H9 (cell line): ENCODE measurements at regions not wholly inside any gene's neighbourhood (a gene's known extent, or its start where the extent isn't known, plus 50 kb on each side); places are given as distances from the start of the nearest gene placed in this dataset.

Experiments used
- DNase-seq: peaks from one replicate; pipeline ENCODE4 v3.0.0-alpha.2; 2017
- H2AFZ ChIP-seq: one replicate; pipeline ENCODE4 v1.6.1; 2013; ENCODE audit warnings: mild to moderate bottlenecking, low read length, control low read depth, moderate library complexity
- H2AK5ac ChIP-seq: 2 replicates; pipeline ENCODE4 v1.6.1; 2013; ENCODE audit warnings: low read length, control low read depth, mixed read lengths; ENCODE audit not compliant: insufficient read length
- H2BK120ac ChIP-seq: one replicate; pipeline ENCODE4 v1.6.1; 2013; ENCODE audit warnings: low read depth, mild to moderate bottlenecking, low read length, control low read depth, inconsistent platforms; ENCODE audit not compliant: poor library complexity, severe bottlenecking
- H2BK12ac ChIP-seq: 2 replicates; pipeline ENCODE4 v1.6.1; 2013; ENCODE audit warnings: low read length, control low read depth, mixed read lengths, low read depth; ENCODE audit not compliant: insufficient read length
- H2BK15ac ChIP-seq: 2 replicates; pipeline ENCODE4 v1.6.1; 2013; ENCODE audit warnings: low read depth, low read length, control low read depth
- H2BK20ac ChIP-seq: one replicate; pipeline ENCODE4 v1.6.1; 2013; ENCODE audit warnings: low read depth, mild to moderate bottlenecking, low read length, control low read depth, inconsistent platforms; ENCODE audit not compliant: poor library complexity, severe bottlenecking
- H2BK5ac ChIP-seq: 2 replicates; pipeline ENCODE4 v1.6.1; 2013; ENCODE audit warnings: low read length, control low read depth, mixed read lengths; ENCODE audit not compliant: insufficient read length
- H3K14ac ChIP-seq: 2 replicates; pipeline ENCODE4 v1.6.1; 2013; ENCODE audit warnings: low read length, control low read depth; ENCODE audit not compliant: insufficient read depth
- H3K18ac ChIP-seq: 2 replicates; pipeline ENCODE4 v1.6.1; 2013; ENCODE audit warnings: low read depth, mild to moderate bottlenecking, mixed read lengths, low read length, control low read depth; ENCODE audit not compliant: insufficient read length
- H3K23ac ChIP-seq: 2 replicates; pipeline ENCODE4 v1.6.1; 2013; ENCODE audit warnings: low read length, control low read depth, mixed read lengths, low read depth; ENCODE audit not compliant: insufficient read length
- H3K23me2 ChIP-seq: 2 replicates; pipeline ENCODE4 v1.6.1; 2013; ENCODE audit warnings: low read depth, mild to moderate bottlenecking, mixed read lengths, low read length, control low read depth; ENCODE audit not compliant: insufficient read length, poor library complexity, severe bottlenecking
- H3K27ac ChIP-seq: 2 replicates; pipeline ENCODE4 v1.5.1; 2013; ENCODE audit warnings: low read length, control low read depth, mixed read lengths, low read depth; ENCODE audit not compliant: insufficient read length
- H3K27me3 ChIP-seq: 2 replicates; pipeline ENCODE4 v1.6.1; 2013; ENCODE audit warnings: low read length, control low read depth, inconsistent platforms; ENCODE audit not compliant: insufficient read depth
- H3K4ac ChIP-seq: 2 replicates; pipeline ENCODE4 v1.6.1; 2013; ENCODE audit warnings: low read depth, mild to moderate bottlenecking, control low read depth, inconsistent platforms, low read length, moderate library complexity
- H3K4me1 ChIP-seq: 2 replicates; pipeline ENCODE4 v1.6.1; 2013; ENCODE audit warnings: low read length, control low read depth, inconsistent platforms; ENCODE audit not compliant: insufficient read depth
- H3K4me2 ChIP-seq: 2 replicates; pipeline ENCODE4 v1.6.1; 2013; ENCODE audit warnings: low read length, control low read depth, mixed read lengths; ENCODE audit not compliant: insufficient read length, insufficient read depth
- H3K56ac ChIP-seq: 2 replicates; pipeline ENCODE4 v1.6.1; 2013; ENCODE audit warnings: low read depth, mild to moderate bottlenecking, mixed read lengths, low read length, control low read depth; ENCODE audit not compliant: insufficient read length
- H3K79me1 ChIP-seq: 2 replicates; pipeline ENCODE4 v1.6.1; 2013; ENCODE audit warnings: low read depth, mild to moderate bottlenecking, moderate library complexity, low read length, control low read depth, inconsistent platforms; ENCODE audit not compliant: insufficient read depth, poor library complexity, severe bottlenecking
- H3K79me2 ChIP-seq: 2 replicates; pipeline ENCODE4 v1.6.1; 2013; ENCODE audit warnings: low read length, control low read depth, inconsistent platforms; ENCODE audit not compliant: insufficient read depth
- H3K9ac ChIP-seq: 2 replicates; pipeline ENCODE4 v1.6.1; 2013; ENCODE audit warnings: low read length, control low read depth, mixed read lengths; ENCODE audit not compliant: insufficient read length; ENCODE audit errors: extremely low read depth
- H3K9me3 ChIP-seq: one replicate; pipeline ENCODE4 v1.6.1; 2013; ENCODE audit warnings: low read depth, low read length, inconsistent platforms; ENCODE audit not compliant: control insufficient read depth
- H3T11ph ChIP-seq: one replicate; pipeline ENCODE4 v1.6.1; 2013; ENCODE audit warnings: mild to moderate bottlenecking, low read length, control low read depth, inconsistent platforms
- H4K20me1 ChIP-seq: one replicate; pipeline ENCODE4 v1.6.1; 2013; ENCODE audit not compliant: control insufficient read depth, insufficient read length, insufficient read depth
- H4K5ac ChIP-seq: 2 replicates; pipeline ENCODE4 v1.6.1; 2013; ENCODE audit warnings: low read depth, mild to moderate bottlenecking, mixed read lengths, low read length, control low read depth; ENCODE audit not compliant: insufficient read length
- H4K8ac ChIP-seq: replicated peaks from 2 replicates; pipeline ENCODE4 v1.6.1; 2013; ENCODE audit warnings: low read length, control low read depth, mixed read lengths, low read depth; ENCODE audit not compliant: insufficient read length
- H4K91ac ChIP-seq: 2 replicates; pipeline ENCODE4 v1.6.1; 2013; ENCODE audit warnings: low read depth, mild to moderate bottlenecking, moderate library complexity, mixed read lengths, low read length, control low read depth; ENCODE audit not compliant: insufficient read length
- H3K27ac Mint-ChIP-seq, 3 experiments: 2 replicates in 2 of 3; 3 replicates in 1 of 3; pipeline ENCODE4 v1.8.0; 2020 to 2021; ENCODE audit warnings: mixed read lengths in 3 of 3, mild to moderate bottlenecking in 1 of 3, moderate library complexity in 1 of 3
- H3K27me3 Mint-ChIP-seq: 2 replicates; pipeline ENCODE4 v1.8.0; 2021; ENCODE audit warnings: low read depth, mild to moderate bottlenecking, moderate library complexity, mixed read lengths
- H3K36me3 Mint-ChIP-seq, 3 experiments: 2 replicates in 2 of 3; 3 replicates in 1 of 3; pipeline ENCODE4 v1.8.0; 2020 to 2021; ENCODE audit warnings: low read depth in 3 of 3, mixed read lengths in 3 of 3; ENCODE audit not compliant: insufficient read depth in 1 of 3
- H3K4me1 Mint-ChIP-seq, 2 experiments: 2 replicates each; pipeline ENCODE4 v1.8.0; 2020; ENCODE audit warnings: mixed read lengths in 2 of 2
- H3K4me3 Mint-ChIP-seq, 2 experiments: 2 replicates in 1 of 2; 3 replicates in 1 of 2; pipeline ENCODE4 v1.8.0; 2020 to 2021; ENCODE audit warnings: mild to moderate bottlenecking in 2 of 2, mixed read lengths in 2 of 2, moderate library complexity in 1 of 2
- H3K9me3 Mint-ChIP-seq, 2 experiments: 2 replicates in 1 of 2; 3 replicates in 1 of 2; pipeline ENCODE4 v1.8.0; 2020; ENCODE audit warnings: mild to moderate bottlenecking in 2 of 2, mixed read lengths in 2 of 2, moderate library complexity in 1 of 2
- WGBS: extraction: QIAGEN DNeasy Blood & Tissue Kit; methylation state at CpG from one replicate; pipeline ENCODE4 v1.1.7; 2013; ENCODE audit warnings: missing lambda C conversion rate, low lambda C conversion rate, mixed read lengths; ENCODE audit not compliant: insufficient read length; ENCODE audit errors: extremely low coverage; 5-methylcytosine and 5-hydroxymethylcytosine counted together
- TF ChIP-seq, protein P1 (sequence below): fragments of 200-600 bp; sonication (generic); conservative IDR thresholded peaks from 3 replicates; pipeline ENCODE4 v1.8.0; 2021; ENCODE audit warnings: antibody characterized with exemption, mild to moderate bottlenecking

DNA sequence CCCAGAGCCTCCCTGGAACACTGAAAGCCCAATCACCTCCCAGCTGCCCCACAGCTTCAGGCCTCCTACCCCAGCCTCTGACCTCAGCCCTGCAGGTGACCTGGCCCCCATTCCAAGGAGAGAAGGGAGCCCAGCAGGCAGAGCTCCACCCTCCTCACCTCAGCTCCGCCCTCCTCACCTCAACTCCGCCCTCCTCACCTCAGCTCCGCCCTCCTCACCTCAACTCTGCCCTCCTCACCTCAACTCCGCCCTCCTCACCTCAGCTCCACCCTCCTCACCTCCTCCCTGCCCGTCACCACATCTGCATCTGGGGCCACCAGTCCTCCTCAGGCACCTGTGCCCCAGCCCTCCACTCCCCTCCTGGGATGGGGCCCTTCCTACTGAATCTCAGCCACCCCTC is 112.2 kb upstream of the SFSWAP start:
- no peak overlapping the region for H3K4ac ChIP-seq
- H4K5ac ChIP-seq, result no peak overlapping the region
- H2AFZ ChIP-seq, result no peak overlapping the region
- H3K79me2 ChIP-seq, result no peaks in the 10 kb centered on the region
- no peak overlapping the region for H3K9ac ChIP-seq
- H2BK120ac ChIP-seq, result no peak overlapping the region
- no peaks in the 10 kb centered on the region for H3K27me3 ChIP-seq
- H3K14ac ChIP-seq, result no peak overlapping the region
- Mint-ChIP-seq H3K9me3 (no peaks in the 10 kb centered on the region; a peak in 1 of 5 replicates), H3K4me1 (peaks cover 4 to 16% of the 10 kb centered on the region in 2 experiments; a peak in 3 of 4 replicates), H3K4me3 (no peak overlapping the region), H3K27ac (no peak overlapping the region), H3K27me3 (peaks cover 2% of the 10 kb centered on the region; the same call in 1 of the 2 replicates), H3K36me3 (no peaks in the 10 kb centered on the region)
- H2BK15ac ChIP-seq, result no peak overlapping the region
- H3K56ac ChIP-seq, result no peak overlapping the region
- H3K18ac ChIP-seq, result no peak overlapping the region
- H3K79me1 ChIP-seq, result no peaks in the 10 kb centered on the region
- no peak overlapping the region for H2BK20ac ChIP-seq
- no peaks in the 10 kb centered on the region for H3K23me2 ChIP-seq
- H2BK12ac ChIP-seq, result no peak overlapping the region
- H4K8ac ChIP-seq, result no peak overlapping the region
- H3T11ph ChIP-seq, result no peak overlapping the region
- no peak overlapping the region for H3K23ac ChIP-seq
- no peak overlapping the region for H3K4me2 ChIP-seq
- no CpG with 5 or more reads among the region's 5 CpGs for WGBS
- no peaks in the 10 kb centered on the region for H3K9me3 ChIP-seq
- no peak overlapping the region for H3K27ac ChIP-seq
- no peaks in the 10 kb centered on the region for H4K20me1 ChIP-seq
- H2AK5ac ChIP-seq, result no peak overlapping the region
- no peak overlapping the region for H4K91ac ChIP-seq
- peak; percentile 74 for DNase-seq
- TF ChIP-seq, protein P1, sequence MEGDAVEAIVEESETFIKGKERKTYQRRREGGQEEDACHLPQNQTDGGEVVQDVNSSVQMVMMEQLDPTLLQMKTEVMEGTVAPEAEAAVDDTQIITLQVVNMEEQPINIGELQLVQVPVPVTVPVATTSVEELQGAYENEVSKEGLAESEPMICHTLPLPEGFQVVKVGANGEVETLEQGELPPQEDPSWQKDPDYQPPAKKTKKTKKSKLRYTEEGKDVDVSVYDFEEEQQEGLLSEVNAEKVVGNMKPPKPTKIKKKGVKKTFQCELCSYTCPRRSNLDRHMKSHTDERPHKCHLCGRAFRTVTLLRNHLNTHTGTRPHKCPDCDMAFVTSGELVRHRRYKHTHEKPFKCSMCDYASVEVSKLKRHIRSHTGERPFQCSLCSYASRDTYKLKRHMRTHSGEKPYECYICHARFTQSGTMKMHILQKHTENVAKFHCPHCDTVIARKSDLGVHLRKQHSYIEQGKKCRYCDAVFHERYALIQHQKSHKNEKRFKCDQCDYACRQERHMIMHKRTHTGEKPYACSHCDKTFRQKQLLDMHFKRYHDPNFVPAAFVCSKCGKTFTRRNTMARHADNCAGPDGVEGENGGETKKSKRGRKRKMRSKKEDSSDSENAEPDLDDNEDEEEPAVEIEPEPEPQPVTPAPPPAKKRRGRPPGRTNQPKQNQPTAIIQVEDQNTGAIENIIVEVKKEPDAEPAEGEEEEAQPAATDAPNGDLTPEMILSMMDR, result no peak
- no peaks in the 10 kb centered on the region for H3K4me1 ChIP-seq
- H2BK5ac ChIP-seq, result no peak overlapping the region
